D721Med (cell line): ENCODE measurements at regions not wholly inside any gene's neighbourhood (a gene's known extent, or its start where the extent isn't known, plus 50 kb on each side); places are given as distances from the start of the nearest gene placed in this dataset.

Experiments
- DNase-seq: peaks from one replicate; pipeline ENCODE4 v3.0.0; 2011; ENCODE audit warnings: low spot score; ENCODE audit not compliant: insufficient read length
- FAIRE-seq: peaks from 2 replicates; lab custom pipeline; 2011; peaks lifted over from hg19 to GRCh38; lab: Jason Lieb, UNC
- TF ChIP-seq, protein P1 (sequence below): IDR thresholded peaks from 2 replicates; pipeline ENCODE4 v1.5.1; 2012; ENCODE audit warnings: mild to moderate bottlenecking, control low read depth; ENCODE audit not compliant: insufficient read depth; ENCODE audit errors: missing control alignments

- DNase-seq (peak; percentile 83), FAIRE-seq (no peak)
- TF ChIP-seq, protein P1, sequence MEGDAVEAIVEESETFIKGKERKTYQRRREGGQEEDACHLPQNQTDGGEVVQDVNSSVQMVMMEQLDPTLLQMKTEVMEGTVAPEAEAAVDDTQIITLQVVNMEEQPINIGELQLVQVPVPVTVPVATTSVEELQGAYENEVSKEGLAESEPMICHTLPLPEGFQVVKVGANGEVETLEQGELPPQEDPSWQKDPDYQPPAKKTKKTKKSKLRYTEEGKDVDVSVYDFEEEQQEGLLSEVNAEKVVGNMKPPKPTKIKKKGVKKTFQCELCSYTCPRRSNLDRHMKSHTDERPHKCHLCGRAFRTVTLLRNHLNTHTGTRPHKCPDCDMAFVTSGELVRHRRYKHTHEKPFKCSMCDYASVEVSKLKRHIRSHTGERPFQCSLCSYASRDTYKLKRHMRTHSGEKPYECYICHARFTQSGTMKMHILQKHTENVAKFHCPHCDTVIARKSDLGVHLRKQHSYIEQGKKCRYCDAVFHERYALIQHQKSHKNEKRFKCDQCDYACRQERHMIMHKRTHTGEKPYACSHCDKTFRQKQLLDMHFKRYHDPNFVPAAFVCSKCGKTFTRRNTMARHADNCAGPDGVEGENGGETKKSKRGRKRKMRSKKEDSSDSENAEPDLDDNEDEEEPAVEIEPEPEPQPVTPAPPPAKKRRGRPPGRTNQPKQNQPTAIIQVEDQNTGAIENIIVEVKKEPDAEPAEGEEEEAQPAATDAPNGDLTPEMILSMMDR = peak; percentile 89
Measured at GRCh38 chr2:9142551-9143263, 63.9 kb upstream of the ASAP2 start.

GRCh38 chr2:9141706-9142460 lies 64.7 kb upstream of the ASAP2 start:
- no peak for DNase-seq
- no peak for FAIRE-seq
- TF ChIP-seq, protein P1 = no peak

- TF ChIP-seq, protein P1 = no peak
- FAIRE-seq (no peak), DNase-seq (no peak)
Measured at GRCh38 chr2:9141091-9141667, 65.4 kb upstream of the ASAP2 start.

GRCh38 chr2:9140645-9141044 lies 66.0 kb upstream of the ASAP2 start:
- FAIRE-seq = no peak
- DNase-seq = no peak
- TF ChIP-seq, protein P1 = no peak

- FAIRE-seq (no peak), DNase-seq (peak; percentile 80)
- TF ChIP-seq, protein P1 = peak; percentile 91
Measured at GRCh38 chr2:9139491-9140443, 66.8 kb upstream of the ASAP2 start.

DNA sequence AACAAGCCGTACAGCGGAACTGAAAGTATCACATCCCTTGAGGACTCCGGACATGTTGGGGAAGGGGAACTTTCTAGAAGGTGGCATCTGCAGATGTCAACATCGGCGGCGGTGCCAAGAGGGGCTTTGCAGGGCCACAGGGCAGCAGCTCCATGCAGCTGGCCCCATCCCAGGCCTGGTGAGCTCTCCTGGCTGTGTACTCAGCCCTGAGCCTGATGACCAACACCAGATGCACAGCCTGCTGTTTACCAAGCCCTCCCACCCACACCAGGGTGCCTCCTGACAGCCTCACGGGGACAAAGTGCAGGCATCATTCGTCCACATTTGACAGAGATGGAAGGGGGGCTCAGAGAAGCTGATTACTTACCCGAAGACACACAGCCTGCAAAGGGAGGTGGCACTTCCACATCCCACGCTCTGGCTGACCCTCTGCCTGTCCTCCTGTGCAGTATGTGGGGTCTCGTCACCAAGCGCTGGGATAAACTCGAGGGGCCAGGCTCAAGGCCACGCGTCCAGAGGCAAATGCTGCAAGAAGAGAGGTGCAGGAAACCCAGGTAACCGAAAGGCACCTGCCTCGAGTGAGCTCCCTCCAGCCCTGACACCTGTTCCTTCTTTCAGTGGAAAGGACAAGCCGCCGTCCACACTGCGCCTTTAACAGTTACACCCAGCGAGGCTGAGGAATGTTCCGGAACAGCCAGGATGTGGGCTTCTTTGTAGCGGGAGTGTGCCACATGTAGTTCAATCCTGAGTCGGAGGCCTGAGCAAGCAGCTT lies 69.0 kb upstream of the ASAP2 start:
- TF ChIP-seq, protein P1 = no peak
- no peak for FAIRE-seq
- DNase-seq = no peak
